Muscle of back (tissue), 3 donors: ENCODE measurements at regions not wholly inside any gene's neighbourhood (a gene's known extent, or its start where the extent isn't known, plus 50 kb on each side); places are given as distances from the start of the nearest gene placed in this dataset.
A peak's percentile ranks its signal among the peaks of the same experiment; 100 is the strongest.

Experiments used
- DNase-seq, 3 donors: peaks; one replicate each; pipeline versions ENCODE4 v3.0.0 to v3.0.0-alpha.2; 2013

DNA sequence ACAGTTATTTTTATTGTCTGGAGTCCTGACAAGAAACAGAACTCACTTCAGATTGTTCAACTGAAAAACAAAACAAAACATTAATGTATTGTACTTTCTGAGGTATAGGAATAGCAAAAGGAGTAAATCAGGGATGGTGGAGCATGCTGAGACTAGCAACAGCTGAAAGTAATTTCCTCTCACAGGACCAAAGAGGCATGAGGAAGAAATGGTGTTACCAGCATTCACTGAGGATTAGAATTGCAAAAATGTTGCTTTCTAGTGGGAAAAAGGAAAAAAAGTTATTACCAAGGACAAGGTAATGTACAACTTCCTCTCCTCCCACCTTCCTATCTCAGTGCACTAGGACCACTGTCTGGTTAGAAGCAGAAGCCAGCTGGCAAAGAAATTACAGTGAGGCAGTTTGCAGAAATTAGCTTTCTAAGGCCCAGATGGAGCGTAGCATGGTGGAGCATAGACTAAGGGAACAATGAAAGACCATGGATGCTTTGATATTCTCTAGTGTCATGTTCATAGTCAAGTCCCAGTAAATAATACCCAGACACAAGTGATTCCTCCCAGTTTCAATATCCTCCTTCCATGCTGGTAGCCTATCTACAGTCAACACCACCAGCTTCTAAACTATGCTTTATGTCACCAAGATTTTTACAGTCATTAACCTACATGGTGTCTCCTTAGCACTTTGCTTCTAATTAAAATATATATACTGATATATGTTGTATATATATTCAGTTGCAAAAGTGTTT is 133.7 kb upstream of the DCN start:
- DNase-seq = peak in 1 of 3 donors; percentile 69

- DNase-seq = no peak
Observed at GRCh38 chr12:91311081-91311480, 128.5 kb upstream of the DCN start.

GRCh38 chr12:91309450-91309849 is 126.8 kb upstream of the DCN start:
- no peak for DNase-seq

GRCh38 chr12:91307957-91308670 is 125.5 kb upstream of the DCN start:
- DNase-seq = peak in 1 of 3 donors; percentile 43

DNA sequence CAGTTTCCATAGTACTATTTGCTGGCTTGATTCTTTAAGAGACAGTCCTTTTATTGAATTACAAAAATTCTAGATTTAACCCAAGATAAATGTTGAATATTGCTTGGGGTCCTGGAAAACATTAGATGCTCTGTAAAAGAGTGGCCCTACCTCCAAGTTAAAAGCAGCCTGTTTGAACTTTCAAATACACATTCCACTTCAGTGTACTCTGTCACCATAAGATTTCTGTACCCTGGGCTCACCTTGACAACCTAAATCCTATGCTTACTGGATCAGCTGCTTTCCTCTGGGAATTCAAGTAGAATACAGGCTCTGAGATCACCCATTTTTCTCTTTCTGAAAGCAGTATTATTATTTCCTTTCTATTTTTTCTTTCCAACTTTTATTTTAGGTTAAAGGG is 107.7 kb upstream of the DCN start:
- no peak for DNase-seq

GRCh38 chr12:91289906-91290305 is 107.3 kb upstream of the DCN start:
- no peak for DNase-seq

DNA sequence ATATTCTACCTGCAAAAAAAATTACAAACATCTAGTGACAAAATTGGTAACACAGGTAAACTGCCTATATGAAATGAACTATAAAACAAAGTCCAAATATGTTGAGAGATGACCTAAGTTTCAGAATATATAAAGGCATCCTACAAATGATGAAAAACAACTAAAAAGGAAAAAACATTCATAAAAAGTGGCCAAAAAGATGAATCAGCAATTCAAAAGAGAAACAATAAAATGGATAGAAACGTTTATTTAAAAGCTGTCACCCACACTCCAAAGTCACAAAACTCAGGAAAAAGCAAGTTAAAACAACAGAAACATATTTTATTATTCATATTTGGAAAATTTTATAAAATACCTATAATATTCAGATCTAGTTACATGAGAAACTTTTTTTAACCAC is 106.5 kb upstream of the DCN start:
- DNase-seq = no peak

DNA sequence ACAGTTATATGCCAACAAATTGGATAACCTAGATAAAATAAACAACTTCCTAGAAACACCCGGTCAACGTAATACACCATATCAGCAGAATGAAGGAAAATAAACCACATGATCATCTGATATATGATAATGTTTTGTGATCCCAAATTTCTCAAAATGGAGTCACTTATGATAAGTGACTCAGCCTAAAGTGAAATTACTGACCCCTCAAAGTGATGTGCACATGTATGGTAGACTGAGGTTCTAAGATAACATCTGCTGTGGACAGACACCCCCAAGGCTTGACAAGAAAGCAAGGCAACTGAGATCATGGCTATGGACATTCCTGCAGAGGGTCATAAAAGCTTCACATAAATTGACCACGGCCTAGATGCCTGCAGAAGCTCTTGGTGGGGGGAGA is 105.1 kb upstream of the DCN start:
- DNase-seq = no peak

DNA sequence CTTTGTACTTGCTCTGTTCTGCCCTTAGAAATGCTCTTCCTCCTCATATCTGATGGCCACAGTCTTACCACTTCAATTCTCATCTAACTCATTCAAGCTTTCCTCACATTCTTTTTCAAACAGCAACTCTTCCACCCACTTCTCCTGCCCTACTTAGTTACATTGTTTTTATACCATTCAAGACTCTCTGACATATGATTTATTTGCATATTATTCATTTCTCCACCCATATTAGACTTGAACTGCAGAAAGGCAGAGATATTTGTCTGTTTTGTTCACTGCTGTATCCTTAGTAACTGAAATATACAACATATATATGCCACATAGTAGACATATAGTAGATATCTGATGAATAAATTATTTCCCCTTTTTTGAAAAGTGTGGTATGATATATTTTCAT is 95.5 kb upstream of the DCN start:
- no peak for DNase-seq

GRCh38 chr12:91276509-91276908 is 93.9 kb upstream of the DCN start:
- DNase-seq = peak in 1 of 3 donors; percentile 53

- DNase-seq = no peak
Observed at GRCh38 chr12:91275321-91275720, 92.7 kb upstream of the DCN start.

DNA sequence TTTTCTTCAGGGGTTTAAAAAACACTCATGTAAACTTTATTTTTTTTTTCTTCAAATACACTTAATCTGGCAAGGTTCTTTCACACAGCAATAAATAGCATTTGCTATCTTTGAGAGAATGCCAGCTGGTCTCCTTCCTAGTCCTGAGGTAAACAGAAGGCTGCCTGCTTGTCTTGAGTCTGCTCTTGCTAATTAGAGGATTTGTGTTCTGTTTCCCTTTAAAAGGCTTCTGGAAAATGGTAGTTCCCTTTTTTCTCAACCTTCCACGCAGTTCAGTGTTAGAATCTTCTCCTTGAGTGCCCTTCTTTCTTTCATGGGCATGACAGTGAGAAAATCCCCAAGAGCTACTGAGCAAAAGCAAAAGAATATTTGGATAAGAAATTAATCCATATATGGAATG is 92.3 kb upstream of the DCN start:
- peak; percentile 66 to 91 (median 82) for DNase-seq

- DNase-seq = peak in 1 of 3 donors; percentile 74
Observed at GRCh38 chr12:91273560-91273959, 90.9 kb upstream of the DCN start.

DNA sequence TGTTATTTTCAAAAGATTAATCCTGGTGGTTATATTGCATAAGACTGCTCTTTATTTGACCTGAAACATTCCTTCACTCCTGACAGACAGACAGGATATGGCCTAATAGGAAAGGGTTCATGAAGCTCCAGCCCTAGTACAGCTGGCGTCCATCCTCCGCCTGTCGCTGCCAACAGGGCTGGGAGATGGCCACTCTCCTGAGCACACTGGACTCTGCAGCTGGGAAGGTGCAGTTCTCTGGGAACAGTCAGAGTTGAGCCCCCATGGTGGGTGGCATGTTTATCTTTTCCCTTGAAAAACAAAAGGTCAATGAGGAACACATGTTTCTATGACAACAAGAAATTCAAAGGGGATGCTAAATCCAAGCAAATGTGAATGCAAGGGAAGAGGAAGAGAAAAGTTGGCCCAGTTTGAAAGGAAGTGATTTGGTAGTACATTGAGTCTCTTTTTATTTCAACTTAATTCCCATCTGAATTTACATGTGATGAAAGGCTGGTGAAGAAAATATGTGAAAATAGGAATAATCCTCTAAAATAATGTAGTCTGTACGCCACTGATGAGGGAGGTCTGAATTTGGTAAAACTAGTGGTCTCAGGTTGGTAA is 89.9 kb upstream of the DCN start:
- peak in 1 of 3 donors; percentile 73 for DNase-seq

- DNase-seq = no peak
Observed at GRCh38 chr12:91271185-91271584, 88.6 kb upstream of the DCN start.

DNA sequence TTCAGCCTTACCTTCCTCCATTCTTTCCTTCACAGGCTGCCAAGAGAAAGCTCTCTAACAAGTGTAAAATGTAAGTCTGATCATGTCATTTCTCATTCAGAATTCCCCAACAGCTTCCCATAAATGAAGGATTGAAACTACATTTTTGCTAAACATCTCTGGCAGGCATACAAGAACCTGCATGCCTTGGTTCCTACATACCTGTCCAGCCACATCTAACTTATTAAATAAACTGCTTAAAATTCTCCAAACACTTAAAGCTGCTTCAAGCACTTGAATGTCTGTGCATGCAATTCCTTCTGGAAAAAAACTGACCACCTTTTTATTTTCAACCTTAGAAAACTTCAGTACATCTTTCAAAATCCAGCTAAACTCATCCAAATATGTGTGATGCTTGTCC is 84.4 kb upstream of the DCN start:
- no peak for DNase-seq

DNA sequence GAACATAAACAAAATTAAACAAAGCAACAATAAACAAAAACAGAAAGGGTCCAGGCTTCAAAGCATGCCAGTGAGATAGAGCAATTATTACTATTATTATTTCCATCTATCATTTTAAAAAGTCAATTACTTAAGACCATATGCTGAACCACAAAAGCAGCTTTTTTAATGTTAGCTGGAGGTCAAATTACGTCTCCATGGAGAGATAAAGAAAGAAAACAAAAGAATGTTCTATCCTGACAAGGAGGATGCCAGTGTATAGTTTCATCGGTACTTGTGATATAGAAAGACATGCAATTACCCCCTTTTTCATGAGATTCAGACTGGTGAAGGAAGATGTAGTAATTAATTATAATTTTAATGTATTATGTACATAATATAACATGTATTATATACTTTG is 81.6 kb upstream of the DCN start:
- DNase-seq = no peak

- peak in 1 of 3 donors; percentile 66 for DNase-seq
Observed at GRCh38 chr12:91261820-91262676, 79.4 kb upstream of the DCN start.

- peak; percentile 58 to 93 (median 80) for DNase-seq
Observed at GRCh38 chr12:91256411-91256810, 73.8 kb upstream of the DCN start.

DNA sequence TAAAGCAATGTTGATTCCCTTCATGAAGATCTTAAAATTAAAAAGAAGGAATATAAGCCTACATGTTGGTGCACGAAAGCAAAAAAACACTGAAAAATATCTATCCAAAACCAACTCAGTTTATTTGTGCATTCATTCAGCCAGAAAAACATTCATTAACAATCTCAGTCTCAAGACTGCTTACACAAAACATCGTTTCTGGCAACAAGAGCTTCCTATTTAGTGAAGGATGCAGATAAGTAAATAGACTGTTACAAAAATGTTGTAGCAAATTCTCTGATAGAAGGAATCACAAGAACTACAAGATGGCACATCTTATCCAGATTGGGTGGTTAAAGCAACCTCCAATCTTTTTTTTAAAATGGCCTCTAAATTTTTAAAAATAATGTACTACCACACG is 69.7 kb upstream of the DCN start:
- DNase-seq = peak in 1 of 3 donors; percentile 40

GRCh38 chr12:91250273-91250665 is 67.7 kb upstream of the DCN start:
- peak; percentile 82 to 93 (median 83) for DNase-seq
